MM.1S (cell line): ENCODE measurements at regions not wholly inside any gene's neighbourhood (a gene's known extent, or its start where the extent isn't known, plus 50 kb on each side); places are given as distances from the start of the nearest gene placed in this dataset.
A peak's percentile ranks its signal among the peaks of the same experiment; 100 is the strongest.

ENCODE experiments used
- DNase-seq: peaks from one replicate; pipeline ENCODE4 v3.0.0-alpha.2; 2015
- H2AFZ ChIP-seq: fragments of 300-600 bp; sonication (generic); 2 replicates; pipeline ENCODE4 v1.6.0; 2016; ENCODE audit warnings: antibody characterized with exemption, low read length
- H3F3A ChIP-seq: fragments of 300-600 bp; sonication (generic); 2 replicates; pipeline ENCODE4 v1.6.1; 2016; ENCODE audit warnings: mild to moderate bottlenecking, antibody characterized with exemption, low read length, moderate library complexity, mixed read lengths; ENCODE audit not compliant: insufficient read depth
- H3K27ac ChIP-seq: fragments of 300-600 bp; sonication (generic); 2 replicates; pipeline ENCODE4 v1.5.1; 2016; ENCODE audit warnings: mild to moderate bottlenecking, low read length
- H3K27me3 ChIP-seq: fragments of 300-600 bp; sonication (generic); replicated peaks from 2 replicates; pipeline ENCODE4 v1.6.0; 2016; ENCODE audit warnings: low read length; ENCODE audit not compliant: insufficient read depth
- H3K36me3 ChIP-seq: fragments of 300-600 bp; sonication (generic); replicated peaks from 2 replicates; pipeline ENCODE4 v1.6.1; 2016; ENCODE audit warnings: mild to moderate bottlenecking, low read length, mixed read lengths; ENCODE audit not compliant: insufficient read depth
- H3K4me1 ChIP-seq: fragments of 300-600 bp; sonication (generic); 2 replicates; pipeline ENCODE4 v1.6.1; 2016; ENCODE audit warnings: low read length, mixed read lengths
- H3K4me2 ChIP-seq: fragments of 300-600 bp; sonication (generic); 2 replicates; pipeline ENCODE4 v1.6.0; 2016; ENCODE audit warnings: low read depth, low read length
- H3K4me3 ChIP-seq: fragments of 300-600 bp; sonication (generic); 2 replicates; pipeline ENCODE4 v1.5.1; 2016; ENCODE audit warnings: low read length, mixed read lengths
- H3K79me2 ChIP-seq: fragments of 300-600 bp; sonication (generic); 2 replicates; pipeline ENCODE4 v1.6.1; 2016; ENCODE audit warnings: mixed run types, low read length, mixed read lengths
- H3K9ac ChIP-seq: fragments of 300-600 bp; sonication (generic); 2 replicates; pipeline ENCODE4 v1.6.1; 2016; ENCODE audit warnings: low read length, mixed read lengths
- H3K9me2 ChIP-seq: fragments of 300-600 bp; sonication (generic); replicated peaks from 2 replicates; pipeline ENCODE4 v1.6.1; 2016; ENCODE audit warnings: mild to moderate bottlenecking, low read length, mixed read lengths; ENCODE audit not compliant: insufficient read depth
- H3K9me3 ChIP-seq: fragments of 300-600 bp; sonication (generic); replicated peaks from 2 replicates; pipeline ENCODE4 v1.6.1; 2016; ENCODE audit warnings: mild to moderate bottlenecking, low read length, mixed read lengths; ENCODE audit not compliant: insufficient read depth
- H4K20me1 ChIP-seq: fragments of 300-600 bp; sonication (generic); 2 replicates; pipeline ENCODE4 v1.6.1; 2016; ENCODE audit warnings: mild to moderate bottlenecking, low read length, moderate library complexity, mixed read lengths; ENCODE audit not compliant: insufficient read depth
- EZH2 ChIP-seq: fragments of 300-600 bp; sonication (generic); optimal IDR thresholded peaks from 2 replicates; pipeline ENCODE3; 2017; ENCODE audit warnings: low read depth, mild to moderate bottlenecking, antibody characterized with exemption, low read length, mixed read lengths
- EZH2phosphoT487 ChIP-seq: fragments of 300-600 bp; sonication (generic); IDR thresholded peaks from 2 replicates; pipeline ENCODE4 v1.6.1; 2018; ENCODE audit warnings: antibody characterized with exemption, low read length
- TF ChIP-seq, protein P1 (sequence below): fragments of 300-600 bp; sonication (generic); IDR thresholded peaks from 2 replicates; pipeline ENCODE4 v1.5.1; 2016; ENCODE audit warnings: antibody characterized with exemption, low read length, mixed read lengths

DNA sequence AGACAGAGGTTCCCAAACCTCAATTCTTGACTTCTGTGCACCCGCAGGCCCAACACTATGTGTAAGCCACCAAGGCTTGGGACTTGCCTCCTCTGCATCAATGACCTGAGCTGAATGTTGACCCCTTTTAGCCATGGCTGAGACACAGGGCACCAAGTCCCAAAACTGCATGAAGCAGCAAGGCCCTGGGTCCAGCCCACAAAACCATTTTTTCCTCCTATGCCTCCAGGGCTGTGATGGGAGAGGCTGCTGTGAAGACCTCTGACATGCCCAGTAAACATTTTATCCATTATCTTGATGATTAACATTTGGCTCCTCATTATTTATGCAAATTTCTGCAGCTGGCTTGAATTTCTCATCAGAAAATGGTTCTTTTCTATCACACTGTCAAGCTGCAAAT, 85.4 kb downstream of the ITM2A start:
- H3K4me2 ChIP-seq: no peak overlapping the region
- no peak overlapping the region for H3K9ac ChIP-seq
- H3K9me3 ChIP-seq: no peaks in the 10 kb centered on the region
- H4K20me1 ChIP-seq: no peaks in the 10 kb centered on the region
- H3K27me3 ChIP-seq: no peaks in the 10 kb centered on the region
- no peaks in the 10 kb centered on the region for H3K79me2 ChIP-seq
- H3K4me1 ChIP-seq: no peaks in the 10 kb centered on the region
- H3K36me3 ChIP-seq: no peaks in the 10 kb centered on the region
- H2AFZ ChIP-seq: no peak overlapping the region
- no peak overlapping the region for H3K27ac ChIP-seq
- TF ChIP-seq EZH2 (no peak), EZH2phosphoT487 (no peak)
- TF ChIP-seq, protein P1, sequence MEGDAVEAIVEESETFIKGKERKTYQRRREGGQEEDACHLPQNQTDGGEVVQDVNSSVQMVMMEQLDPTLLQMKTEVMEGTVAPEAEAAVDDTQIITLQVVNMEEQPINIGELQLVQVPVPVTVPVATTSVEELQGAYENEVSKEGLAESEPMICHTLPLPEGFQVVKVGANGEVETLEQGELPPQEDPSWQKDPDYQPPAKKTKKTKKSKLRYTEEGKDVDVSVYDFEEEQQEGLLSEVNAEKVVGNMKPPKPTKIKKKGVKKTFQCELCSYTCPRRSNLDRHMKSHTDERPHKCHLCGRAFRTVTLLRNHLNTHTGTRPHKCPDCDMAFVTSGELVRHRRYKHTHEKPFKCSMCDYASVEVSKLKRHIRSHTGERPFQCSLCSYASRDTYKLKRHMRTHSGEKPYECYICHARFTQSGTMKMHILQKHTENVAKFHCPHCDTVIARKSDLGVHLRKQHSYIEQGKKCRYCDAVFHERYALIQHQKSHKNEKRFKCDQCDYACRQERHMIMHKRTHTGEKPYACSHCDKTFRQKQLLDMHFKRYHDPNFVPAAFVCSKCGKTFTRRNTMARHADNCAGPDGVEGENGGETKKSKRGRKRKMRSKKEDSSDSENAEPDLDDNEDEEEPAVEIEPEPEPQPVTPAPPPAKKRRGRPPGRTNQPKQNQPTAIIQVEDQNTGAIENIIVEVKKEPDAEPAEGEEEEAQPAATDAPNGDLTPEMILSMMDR: no peak
- H3F3A ChIP-seq: no peaks in the 10 kb centered on the region
- H3K9me2 ChIP-seq: no peaks in the 10 kb centered on the region
- H3K4me3 ChIP-seq: no peak overlapping the region
- no peak for DNase-seq

GRCh38 chrX:79270401-79270800, 96.7 kb downstream of the ITM2A start:
- peak; percentile 80 for DNase-seq

GRCh38 chrX:79268788-79269187, 98.3 kb downstream of the ITM2A start:
- TF ChIP-seq, protein P1: no peak
- no peak for TF ChIP-seq EZH2phosphoT487
- no peak for TF ChIP-seq EZH2
- Histone ChIP-seq H3K9me2 (no peaks in the 10 kb centered on the region), H3K9me3 (no peaks in the 10 kb centered on the region), H3K79me2 (no peaks in the 10 kb centered on the region), H3K4me1 (peaks cover 5% of the 10 kb centered on the region), H3K4me3 (no peak overlapping the region), H4K20me1 (no peaks in the 10 kb centered on the region), H3K4me2 (no peak overlapping the region), H2AFZ (no peak overlapping the region), H3K36me3 (no peaks in the 10 kb centered on the region), H3F3A (no peaks in the 10 kb centered on the region), H3K27ac (no peak overlapping the region), H3K27me3 (no peaks in the 10 kb centered on the region), H3K9ac (no peak overlapping the region)
- DNase-seq: no peak

More at GRCh38 chrX:79270401-79270800, 96.7 kb downstream of the ITM2A start:
- Histone ChIP-seq H3K9ac (no peak overlapping the region), H2AFZ (no peak overlapping the region), H3K4me2 (no peak overlapping the region), H4K20me1 (no peaks in the 10 kb centered on the region), H3K4me1 (peaks cover 5% of the 10 kb centered on the region), H3K4me3 (no peak overlapping the region), H3K9me3 (no peaks in the 10 kb centered on the region), H3K79me2 (no peaks in the 10 kb centered on the region), H3F3A (no peaks in the 10 kb centered on the region), H3K27me3 (no peaks in the 10 kb centered on the region), H3K9me2 (no peaks in the 10 kb centered on the region), H3K36me3 (no peaks in the 10 kb centered on the region), H3K27ac (no peak overlapping the region)
- TF ChIP-seq EZH2phosphoT487: no peak
- TF ChIP-seq, protein P1: peak; percentile 85
